ENCODE measurements at regions not wholly inside any gene's neighbourhood (a gene's known extent, or its start where the extent isn't known, plus 50 kb on each side); places are given as distances from the start of the nearest gene placed in this dataset.

DNA sequence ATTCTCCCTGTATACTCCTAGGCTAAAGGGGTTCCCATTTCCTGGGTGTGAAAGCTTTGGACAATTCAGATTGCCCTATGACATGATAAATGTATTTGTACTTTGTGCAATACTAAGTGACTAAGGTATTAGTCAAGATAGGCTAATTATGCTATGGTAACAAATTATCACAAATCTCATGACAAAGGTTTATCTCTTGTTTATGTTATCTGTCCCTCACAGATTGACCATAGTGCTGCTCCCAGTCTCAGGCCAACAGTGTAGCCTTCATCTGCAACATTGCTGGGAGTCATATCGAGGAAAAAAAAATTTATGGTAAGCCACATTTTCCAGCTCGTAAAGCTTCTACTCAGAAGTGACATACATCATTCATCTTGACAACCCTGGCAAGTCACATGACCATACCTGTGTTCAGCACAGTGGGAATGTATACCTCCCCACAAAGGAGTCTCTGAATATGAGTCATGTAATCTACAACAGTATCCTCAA lies 346.2 kb downstream of the IGSF11 start:
- TF ChIP-seq, protein P1, sequence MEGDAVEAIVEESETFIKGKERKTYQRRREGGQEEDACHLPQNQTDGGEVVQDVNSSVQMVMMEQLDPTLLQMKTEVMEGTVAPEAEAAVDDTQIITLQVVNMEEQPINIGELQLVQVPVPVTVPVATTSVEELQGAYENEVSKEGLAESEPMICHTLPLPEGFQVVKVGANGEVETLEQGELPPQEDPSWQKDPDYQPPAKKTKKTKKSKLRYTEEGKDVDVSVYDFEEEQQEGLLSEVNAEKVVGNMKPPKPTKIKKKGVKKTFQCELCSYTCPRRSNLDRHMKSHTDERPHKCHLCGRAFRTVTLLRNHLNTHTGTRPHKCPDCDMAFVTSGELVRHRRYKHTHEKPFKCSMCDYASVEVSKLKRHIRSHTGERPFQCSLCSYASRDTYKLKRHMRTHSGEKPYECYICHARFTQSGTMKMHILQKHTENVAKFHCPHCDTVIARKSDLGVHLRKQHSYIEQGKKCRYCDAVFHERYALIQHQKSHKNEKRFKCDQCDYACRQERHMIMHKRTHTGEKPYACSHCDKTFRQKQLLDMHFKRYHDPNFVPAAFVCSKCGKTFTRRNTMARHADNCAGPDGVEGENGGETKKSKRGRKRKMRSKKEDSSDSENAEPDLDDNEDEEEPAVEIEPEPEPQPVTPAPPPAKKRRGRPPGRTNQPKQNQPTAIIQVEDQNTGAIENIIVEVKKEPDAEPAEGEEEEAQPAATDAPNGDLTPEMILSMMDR (IDR thresholded peaks at IDR 0.05; ENCODE audit: low read length) = no peak
- TF ChIP-seq EZH2 (optimal IDR thresholded peaks at IDR 0.05; ENCODE audit: low read depth, low read length) = no peak

All from MM.1S (cell line).